Fibroblast of lung (primary cell): ENCODE measurements at regions not wholly inside any gene's neighbourhood (a gene's known extent, or its start where the extent isn't known, plus 50 kb on each side); places are given as distances from the start of the nearest gene placed in this dataset.

ENCODE experiments used
- DNase-seq, 2 donors: peaks; one replicate each; pipeline versions ENCODE4 v3.0.0 to v3.0.0-alpha.2; 2010; ENCODE audit warnings: low read depth in 2 of 2
- H2AFZ ChIP-seq: 2 replicates; pipeline ENCODE4 v1.5.1; 2012; ENCODE audit warnings: low read length, control low read depth, inconsistent platforms
- H3K27ac ChIP-seq: 2 replicates; pipeline ENCODE4 v1.5.1; 2011; ENCODE audit warnings: low read length, control low read depth; ENCODE audit not compliant: insufficient read depth
- H3K27me3 ChIP-seq: 2 replicates; pipeline ENCODE4 v1.5.1; 2011; ENCODE audit warnings: mild to moderate bottlenecking, low read length; ENCODE audit not compliant: control insufficient read depth, insufficient read depth
- H3K36me3 ChIP-seq: 2 replicates; pipeline ENCODE4 v1.5.1; 2011; ENCODE audit warnings: low read length; ENCODE audit not compliant: control insufficient read depth, insufficient read depth
- H3K4me1 ChIP-seq: 2 replicates; pipeline ENCODE4 v1.5.1; 2011; ENCODE audit warnings: low read length; ENCODE audit not compliant: control insufficient read depth, insufficient read depth; ENCODE audit errors: extremely low read depth
- H3K4me2 ChIP-seq: 2 replicates; pipeline ENCODE4 v1.5.1; 2011; ENCODE audit warnings: low read length, control low read depth; ENCODE audit not compliant: insufficient read depth; ENCODE audit errors: extremely low read depth
- H3K4me3 ChIP-seq, 4 experiments: fragments of 200-600 bp in 1 of 4; sonication (generic) in 1 of 4; replicated peaks in 1 of 4; 2 replicates each; pipeline ENCODE4 v1.5.1; 2011 to 2016; ENCODE audit warnings: low read length in 4 of 4, low read depth in 3 of 4, mild to moderate bottlenecking in 3 of 4, control low read depth in 2 of 4, inconsistent platforms in 1 of 4, mixed read lengths in 1 of 4; ENCODE audit not compliant: insufficient read depth in 1 of 4; ENCODE audit errors: control extremely low read depth in 1 of 4
- H3K79me2 ChIP-seq: 2 replicates; pipeline ENCODE4 v1.5.1; 2012; ENCODE audit warnings: mild to moderate bottlenecking, low read length, inconsistent platforms; ENCODE audit not compliant: control insufficient read depth, insufficient read depth
- H3K9ac ChIP-seq: 2 replicates; pipeline ENCODE4 v1.5.1; 2011; ENCODE audit warnings: mild to moderate bottlenecking, low read length, control low read depth; ENCODE audit not compliant: insufficient read depth
- H3K9me3 ChIP-seq: 2 replicates; pipeline ENCODE4 v1.5.1; 2012; ENCODE audit warnings: low read depth, low read length; ENCODE audit not compliant: control insufficient read depth, insufficient read depth
- H4K20me1 ChIP-seq: 2 replicates; pipeline ENCODE4 v1.5.1; 2011; ENCODE audit warnings: low read length; ENCODE audit not compliant: control insufficient read depth, insufficient read depth; ENCODE audit errors: extremely low read depth
- EZH2 ChIP-seq: IDR thresholded peaks from 2 replicates; pipeline ENCODE4 v1.5.1; 2012; ENCODE audit warnings: low read length, control low read depth, mild to moderate bottlenecking; ENCODE audit errors: missing control alignments
- TF ChIP-seq, protein P1 (sequence below), 2 donors: IDR thresholded peaks in 1 of 2; conservative IDR thresholded peaks in 1 of 2; 1 replicate in 1 of 2; 2 replicates in 1 of 2; pipeline ENCODE4 v1.5.1; 2011 to 2012; ENCODE audit warnings: low read length in 2 of 2, control low read depth in 1 of 2, inconsistent platforms in 1 of 2, low read depth in 1 of 2, mild to moderate bottlenecking in 1 of 2

DNA sequence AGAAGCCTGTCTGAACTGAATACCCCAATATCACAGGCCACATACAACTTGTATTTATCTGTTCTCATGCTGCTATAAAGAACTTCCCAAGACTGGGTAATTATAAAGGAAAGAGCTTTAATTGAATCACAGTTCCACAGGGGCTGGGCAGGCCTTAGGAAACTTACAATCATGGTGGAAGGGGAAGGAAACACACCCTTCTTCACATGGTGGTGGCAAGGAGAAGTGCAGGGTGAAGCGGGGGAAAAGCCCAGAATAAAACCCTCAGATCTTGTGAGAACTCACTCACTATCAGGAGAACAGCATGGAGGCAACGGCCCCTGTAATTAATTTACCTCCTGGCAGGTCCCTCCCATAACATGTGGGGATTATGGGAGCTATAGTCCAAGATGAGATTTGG lies 50.3 kb upstream of the FNDC1 start:
- H3K9ac ChIP-seq: no peak overlapping the region
- no peaks in the 10 kb centered on the region for H3K9me3 ChIP-seq
- H3K4me2 ChIP-seq: no peak overlapping the region
- TF ChIP-seq, protein P1, sequence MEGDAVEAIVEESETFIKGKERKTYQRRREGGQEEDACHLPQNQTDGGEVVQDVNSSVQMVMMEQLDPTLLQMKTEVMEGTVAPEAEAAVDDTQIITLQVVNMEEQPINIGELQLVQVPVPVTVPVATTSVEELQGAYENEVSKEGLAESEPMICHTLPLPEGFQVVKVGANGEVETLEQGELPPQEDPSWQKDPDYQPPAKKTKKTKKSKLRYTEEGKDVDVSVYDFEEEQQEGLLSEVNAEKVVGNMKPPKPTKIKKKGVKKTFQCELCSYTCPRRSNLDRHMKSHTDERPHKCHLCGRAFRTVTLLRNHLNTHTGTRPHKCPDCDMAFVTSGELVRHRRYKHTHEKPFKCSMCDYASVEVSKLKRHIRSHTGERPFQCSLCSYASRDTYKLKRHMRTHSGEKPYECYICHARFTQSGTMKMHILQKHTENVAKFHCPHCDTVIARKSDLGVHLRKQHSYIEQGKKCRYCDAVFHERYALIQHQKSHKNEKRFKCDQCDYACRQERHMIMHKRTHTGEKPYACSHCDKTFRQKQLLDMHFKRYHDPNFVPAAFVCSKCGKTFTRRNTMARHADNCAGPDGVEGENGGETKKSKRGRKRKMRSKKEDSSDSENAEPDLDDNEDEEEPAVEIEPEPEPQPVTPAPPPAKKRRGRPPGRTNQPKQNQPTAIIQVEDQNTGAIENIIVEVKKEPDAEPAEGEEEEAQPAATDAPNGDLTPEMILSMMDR (conservative IDR thresholded peaks at IDR 0.05 in 1 of 2, IDR thresholded peaks at IDR 0.05 in 1 of 2; ENCODE audit: low read depth in 1 of 2, low read length in 2 of 2): no peak
- TF ChIP-seq EZH2: no peak
- DNase-seq: no peak
- H3K4me3 ChIP-seq: no peak overlapping the region
- H3K79me2 ChIP-seq: no peaks in the 10 kb centered on the region
- H2AFZ ChIP-seq: no peak overlapping the region
- H3K36me3 ChIP-seq: no peaks in the 10 kb centered on the region
- H3K27me3 ChIP-seq: peaks cover 3% of the 10 kb centered on the region
- H4K20me1 ChIP-seq: no peaks in the 10 kb centered on the region
- H3K27ac ChIP-seq: no peak overlapping the region
- no peaks in the 10 kb centered on the region for H3K4me1 ChIP-seq

DNA sequence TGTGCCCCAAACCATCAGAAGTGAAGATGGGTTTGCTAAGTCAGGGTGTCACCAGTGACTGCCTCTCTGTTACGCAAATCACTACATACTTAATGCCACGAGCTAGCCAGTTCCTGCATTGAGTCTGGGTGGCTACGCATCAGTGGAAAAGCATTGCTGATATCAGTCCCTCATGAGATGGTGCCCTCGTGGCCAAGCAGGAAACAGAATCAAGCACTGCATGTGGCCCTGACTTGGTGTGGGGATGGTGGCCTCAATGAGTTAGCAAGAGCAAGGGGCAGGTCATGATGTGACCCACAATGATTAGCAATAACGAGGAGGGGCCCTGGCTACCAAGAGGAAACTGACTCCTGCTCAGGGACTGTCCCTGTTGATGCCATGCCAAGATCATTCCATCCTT lies 51.6 kb upstream of the FNDC1 start:
- Histone ChIP-seq H4K20me1 (no peaks in the 10 kb centered on the region), H3K9ac (no peak overlapping the region), H3K27ac (no peak overlapping the region), H3K4me2 (no peak overlapping the region), H3K4me3 (no peak overlapping the region), H3K36me3 (no peaks in the 10 kb centered on the region), H3K27me3 (no peaks in the 10 kb centered on the region), H3K9me3 (no peaks in the 10 kb centered on the region), H2AFZ (no peak overlapping the region), H3K4me1 (no peaks in the 10 kb centered on the region), H3K79me2 (no peaks in the 10 kb centered on the region)
- DNase-seq: no peak
- no peak for TF ChIP-seq EZH2
- TF ChIP-seq, protein P1 (conservative IDR thresholded peaks at IDR 0.05 in 1 of 2, IDR thresholded peaks at IDR 0.05 in 1 of 2; ENCODE audit: low read depth in 1 of 2, low read length in 2 of 2): no peak

GRCh38 chr6:159117046-159117445 lies 52.2 kb upstream of the FNDC1 start:
- H3K9ac ChIP-seq: no peak overlapping the region
- no peak for TF ChIP-seq EZH2
- TF ChIP-seq, protein P1 (conservative IDR thresholded peaks at IDR 0.05 in 1 of 2, IDR thresholded peaks at IDR 0.05 in 1 of 2; ENCODE audit: low read depth in 1 of 2, low read length in 2 of 2): no peak
- no peak overlapping the region for H3K27ac ChIP-seq
- H3K9me3 ChIP-seq: no peaks in the 10 kb centered on the region
- no peaks in the 10 kb centered on the region for H3K36me3 ChIP-seq
- H3K79me2 ChIP-seq: no peaks in the 10 kb centered on the region
- no peaks in the 10 kb centered on the region for H3K27me3 ChIP-seq
- no peaks in the 10 kb centered on the region for H3K4me1 ChIP-seq
- no peak overlapping the region for H3K4me2 ChIP-seq
- H3K4me3 ChIP-seq: no peak overlapping the region
- no peak overlapping the region for H2AFZ ChIP-seq
- DNase-seq: peak; percentile 13 to 20
- no peaks in the 10 kb centered on the region for H4K20me1 ChIP-seq
